Hematopoietic multipotent progenitor cell treated with erythropoietin and hydrocortisone succinate and interleukin-3 and kit ligand, for 8 days (in vitro differentiated cells): ENCODE measurements at regions not wholly inside any gene's neighbourhood (a gene's known extent, or its start where the extent isn't known, plus 50 kb on each side); places are given as distances from the start of the nearest gene placed in this dataset.

ENCODE experiments used
- DNase-seq: peaks from one replicate; pipeline ENCODE4 v3.0.0-alpha.2; 2015

- DNase-seq, result no peak
Measured at GRCh38 chr9:82673919-82674318, 389.0 kb downstream of the RASEF start.

DNA sequence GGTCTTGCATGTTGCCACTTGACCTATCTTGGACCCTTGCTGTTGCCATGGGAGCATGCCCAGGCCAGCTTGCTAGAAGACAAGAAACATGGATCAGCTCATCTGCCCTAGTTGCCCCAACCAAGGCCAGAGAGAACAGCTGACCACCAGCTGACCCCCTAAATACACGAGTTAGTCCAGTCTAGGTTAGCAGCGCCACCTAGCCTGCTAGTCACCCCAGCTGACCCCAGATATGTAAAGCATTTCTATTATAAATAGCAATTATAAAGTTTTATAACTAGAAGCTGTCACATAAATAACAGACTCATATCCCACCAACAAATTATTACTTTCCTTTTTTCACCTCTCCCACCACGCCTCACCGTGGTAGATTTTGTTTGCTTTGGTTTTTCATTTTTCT, 387.8 kb downstream of the RASEF start:
- no peak for DNase-seq

GRCh38 chr9:82675605-82676004, 387.3 kb downstream of the RASEF start:
- DNase-seq, result no peak

- DNase-seq, result no peak
Measured at GRCh38 chr9:82677086-82677485, 385.9 kb downstream of the RASEF start.

DNA sequence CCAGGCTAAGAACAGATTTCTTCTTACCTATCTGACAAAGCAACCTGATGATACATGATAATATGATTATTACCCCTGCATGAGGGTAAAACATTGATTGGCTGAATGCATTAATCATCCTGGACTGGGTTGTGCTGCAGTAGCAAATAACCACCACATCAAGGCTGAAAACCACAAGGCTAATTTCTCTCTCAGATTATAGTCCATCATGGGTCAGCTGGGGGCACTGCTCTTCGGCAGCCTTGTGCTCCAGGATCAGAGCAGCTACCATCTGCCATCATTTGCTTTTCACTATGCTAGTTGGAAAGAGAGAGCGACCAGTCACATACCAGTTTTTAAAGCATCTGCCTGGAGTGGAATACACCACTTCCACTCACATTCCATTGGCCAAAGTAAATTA, 383.5 kb downstream of the RASEF start:
- DNase-seq, result no peak

GRCh38 chr9:82680179-82680935, 382.6 kb downstream of the RASEF start:
- no peak for DNase-seq

GRCh38 chr9:82681809-82682208, 381.1 kb downstream of the RASEF start:
- no peak for DNase-seq

GRCh38 chr9:82682431-82682830, 380.5 kb downstream of the RASEF start:
- DNase-seq, result no peak

DNA sequence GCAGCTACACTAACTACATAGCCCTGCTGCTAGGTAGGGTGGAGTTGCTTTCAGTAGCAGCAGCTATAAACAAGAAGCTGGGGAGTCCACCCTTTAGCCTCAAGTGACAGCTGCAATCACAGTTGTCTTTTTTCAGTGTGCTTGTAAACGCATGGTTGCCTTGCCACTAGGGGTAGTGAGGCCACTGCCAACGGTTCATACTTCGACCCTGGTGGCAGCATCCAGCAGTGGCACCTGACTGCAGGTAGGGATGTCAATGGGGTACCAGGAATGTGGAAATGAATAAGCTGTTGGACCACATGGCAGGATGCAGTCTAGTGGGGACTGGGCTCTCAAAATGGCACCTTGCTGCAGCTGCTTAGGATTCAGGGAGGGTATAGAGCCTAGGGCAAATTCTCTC, 367.2 kb downstream of the RASEF start:
- no peak for DNase-seq

DNA sequence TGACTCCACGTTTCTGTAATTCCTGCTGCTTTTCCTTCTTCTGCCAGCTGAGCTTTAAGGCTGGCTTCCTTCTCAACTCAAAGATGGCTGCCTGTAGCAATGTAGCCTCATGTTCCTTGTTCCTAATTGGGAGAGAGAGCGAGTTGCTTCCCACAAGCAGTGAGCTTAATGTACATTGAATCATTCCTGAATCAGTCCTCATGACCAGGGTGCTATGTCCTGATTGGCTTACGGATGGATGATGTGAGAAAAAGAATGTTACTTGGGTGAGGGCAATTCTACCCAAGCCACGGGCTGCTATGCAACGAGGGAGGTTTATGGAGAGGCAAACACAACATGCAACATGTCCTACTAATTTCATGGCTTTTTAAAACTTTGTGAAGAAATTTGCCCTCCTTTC, 356.2 kb downstream of the RASEF start:
- no peak for DNase-seq

DNA sequence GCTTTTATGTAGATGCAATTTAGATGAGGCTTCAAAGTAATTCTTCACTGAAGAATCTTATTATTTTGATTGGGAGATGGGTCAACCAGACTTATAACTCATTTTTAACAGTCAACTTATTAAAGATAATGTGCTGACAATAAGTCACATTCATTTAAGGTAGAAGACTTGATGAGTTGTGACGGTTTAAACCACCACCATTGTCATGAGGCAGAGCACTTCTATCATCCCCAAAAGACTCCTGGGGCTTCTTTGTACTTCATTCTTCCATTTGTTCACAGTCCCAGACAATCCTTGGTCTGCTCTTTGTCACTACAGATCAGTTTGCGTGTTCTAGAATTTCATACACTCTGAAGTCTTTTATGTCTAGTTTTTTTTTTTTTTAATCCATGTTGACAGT, 346.1 kb downstream of the RASEF start:
- no peak for DNase-seq

DNA sequence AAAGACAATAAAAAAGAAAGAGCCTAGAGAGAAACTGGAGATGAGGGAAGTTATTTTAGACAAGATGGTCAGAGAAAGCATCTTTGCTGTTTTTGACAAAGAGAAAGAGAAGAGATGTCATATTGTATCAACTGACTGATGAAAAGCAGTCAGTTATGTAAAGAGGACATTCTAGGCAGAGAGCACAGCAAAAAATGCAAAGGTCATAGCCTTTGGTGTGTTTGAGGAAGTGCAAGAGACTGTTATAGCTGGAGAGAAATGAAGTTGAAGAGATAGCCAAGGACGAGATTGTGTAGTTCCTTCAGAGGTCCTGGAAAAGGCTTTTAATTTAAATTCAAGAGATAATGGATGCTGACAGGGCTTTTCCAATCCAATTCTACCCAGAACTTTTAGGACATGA, 342.4 kb downstream of the RASEF start:
- DNase-seq, result no peak

DNA sequence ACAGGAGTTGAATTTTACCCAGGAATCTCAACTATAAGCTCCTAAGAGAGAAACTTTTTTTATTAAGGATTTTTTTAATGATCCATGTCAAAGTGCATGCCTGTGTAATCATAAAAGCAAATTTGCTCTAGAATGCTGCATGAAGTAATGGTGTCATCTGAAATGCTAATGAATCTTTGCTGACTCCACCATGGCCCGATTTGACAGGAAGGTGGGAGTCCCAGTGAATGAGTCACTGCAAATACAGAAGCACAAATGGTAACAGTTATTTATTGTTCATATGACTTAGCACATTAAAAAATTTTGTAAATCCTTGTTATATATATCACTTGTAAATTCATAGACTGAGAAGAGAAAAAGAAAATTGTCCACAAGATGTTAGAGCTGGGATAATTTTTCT, 341.3 kb downstream of the RASEF start:
- no peak for DNase-seq

GRCh38 chr9:82722051-82722450, 340.9 kb downstream of the RASEF start:
- DNase-seq, result no peak

- no peak for DNase-seq
Measured at GRCh38 chr9:82722561-82722960, 340.4 kb downstream of the RASEF start.

DNA sequence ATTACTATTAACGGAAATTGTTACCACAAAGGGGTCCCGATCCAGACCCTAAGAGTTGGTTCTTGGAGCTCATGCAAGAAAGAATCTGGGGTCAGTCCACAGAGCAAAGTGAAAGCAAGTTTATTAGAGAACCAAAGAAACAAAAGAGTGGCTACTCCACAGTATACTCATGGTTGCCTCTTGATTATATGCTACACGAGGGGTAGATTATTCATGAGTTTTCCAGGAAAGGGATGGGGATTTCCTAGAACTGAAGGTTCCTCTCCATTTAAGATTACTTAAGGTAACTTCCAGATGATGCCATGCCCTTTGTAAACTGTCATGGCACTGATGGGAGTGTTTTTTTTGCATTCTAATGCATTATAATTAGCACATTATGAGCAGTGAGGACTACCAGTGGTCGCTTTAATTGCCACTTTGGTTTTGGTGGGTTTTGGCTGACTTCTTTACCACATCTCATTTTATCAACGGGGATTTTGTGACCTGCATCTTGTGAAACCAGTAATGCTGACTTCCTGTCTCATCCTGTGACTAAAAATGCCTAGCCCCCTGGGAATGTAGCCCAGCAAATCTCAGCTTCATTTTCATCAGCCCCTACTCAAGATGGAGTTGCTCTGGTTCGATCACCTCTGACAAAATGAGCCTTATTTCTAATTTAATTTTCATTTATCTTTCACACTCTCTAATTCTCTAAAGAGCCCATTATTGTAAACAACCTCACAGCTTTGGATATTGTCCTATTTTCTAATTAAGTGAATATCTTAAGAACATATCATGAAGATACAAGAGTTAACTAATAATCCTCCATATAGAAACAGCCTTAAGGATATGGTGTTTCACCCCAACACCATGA, 336.3 kb downstream of the RASEF start:
- no peak for DNase-seq

GRCh38 chr9:82729141-82729540, 333.8 kb downstream of the RASEF start:
- no peak for DNase-seq

- DNase-seq, result no peak
Measured at GRCh38 chr9:82729991-82730589, 332.9 kb downstream of the RASEF start.

GRCh38 chr9:82732928-82733327, 330.0 kb downstream of the RASEF start:
- no peak for DNase-seq

- no peak for DNase-seq
Measured at GRCh38 chr9:82736126-82736525, 326.8 kb downstream of the RASEF start.

GRCh38 chr9:82736701-82737100, 326.2 kb downstream of the RASEF start:
- DNase-seq, result no peak

GRCh38 chr9:82745919-82746318, 317.0 kb downstream of the RASEF start:
- DNase-seq, result no peak

- no peak for DNase-seq
Measured at GRCh38 chr9:82750411-82750913, 312.5 kb downstream of the RASEF start.

- no peak for DNase-seq
Measured at GRCh38 chr9:82757924-82758323, 305.0 kb downstream of the RASEF start.
